NCI-H510A treated with DMSO at 0.1 percent for 48 hours (cell line): ENCODE measurements at regions not wholly inside any gene's neighbourhood (a gene's known extent, or its start where the extent isn't known, plus 50 kb on each side); places are given as distances from the start of the nearest gene placed in this dataset.
A peak's percentile ranks its signal among the peaks of the same experiment; 100 is the strongest.
"Not testable (repeated sequence)": the region's sequence is repeated elsewhere in the genome, so short reads cannot be mapped to it uniquely, and the experiment has no call there.

Experiments
- DNase-seq: peaks from one replicate; lab custom pipeline; 2025; lab: John Stamatoyannopoulos, UW

- no peak for DNase-seq
Observed at GRCh38 chr5:108451269-108451668, 69.4 kb upstream of the FBXL17 start.

GRCh38 chr5:108444130-108444529, 62.2 kb upstream of the FBXL17 start:
- not testable (repeated sequence) for DNase-seq

GRCh38 chr5:108442063-108442651, 60.3 kb upstream of the FBXL17 start:
- not testable (repeated sequence) for DNase-seq

GRCh38 chr5:108437425-108437824, 55.5 kb upstream of the FBXL17 start:
- peak; percentile 1 for DNase-seq

- no peak for DNase-seq
Observed at GRCh38 chr5:108436696-108437095, 54.8 kb upstream of the FBXL17 start.

GRCh38 chr5:108433600-108433999, 51.7 kb upstream of the FBXL17 start:
- no peak for DNase-seq

- no peak for DNase-seq
Observed at GRCh38 chr5:108432024-108432423, 50.1 kb upstream of the FBXL17 start.
